ENCODE measurements at regions not wholly inside any gene's neighbourhood (a gene's known extent, or its start where the extent isn't known, plus 50 kb on each side); places are given as distances from the start of the nearest gene placed in this dataset.

- TF ChIP-seq, protein P1, sequence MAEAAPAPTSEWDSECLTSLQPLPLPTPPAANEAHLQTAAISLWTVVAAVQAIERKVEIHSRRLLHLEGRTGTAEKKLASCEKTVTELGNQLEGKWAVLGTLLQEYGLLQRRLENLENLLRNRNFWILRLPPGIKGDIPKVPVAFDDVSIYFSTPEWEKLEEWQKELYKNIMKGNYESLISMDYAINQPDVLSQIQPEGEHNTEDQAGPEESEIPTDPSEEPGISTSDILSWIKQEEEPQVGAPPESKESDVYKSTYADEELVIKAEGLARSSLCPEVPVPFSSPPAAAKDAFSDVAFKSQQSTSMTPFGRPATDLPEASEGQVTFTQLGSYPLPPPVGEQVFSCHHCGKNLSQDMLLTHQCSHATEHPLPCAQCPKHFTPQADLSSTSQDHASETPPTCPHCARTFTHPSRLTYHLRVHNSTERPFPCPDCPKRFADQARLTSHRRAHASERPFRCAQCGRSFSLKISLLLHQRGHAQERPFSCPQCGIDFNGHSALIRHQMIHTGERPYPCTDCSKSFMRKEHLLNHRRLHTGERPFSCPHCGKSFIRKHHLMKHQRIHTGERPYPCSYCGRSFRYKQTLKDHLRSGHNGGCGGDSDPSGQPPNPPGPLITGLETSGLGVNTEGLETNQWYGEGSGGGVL (CRISPR knock-in tag; IDR thresholded peaks at IDR 0.05) = no peak
- TF ChIP-seq POU5F1 (IDR thresholded peaks at IDR 0.05; ENCODE audit: borderline replicate concordance, low read depth, low read length, partially characterized antibody) = no peak
These were observed 110.2 kb upstream of the NR3C1 start (continued) for GRCh38 chr5:143513720-143514119.

GRCh38 chr5:143511736-143512135 lies 108.2 kb upstream of the NR3C1 start:
- CTCF ChIA-PET (ENCODE audit: low intra/inter-chr PET ratio) = no interaction called here

More at GRCh38 chr5:143511736-143512135, 108.2 kb upstream of the NR3C1 start:
- Histone ChIP-seq H3K9ac (ENCODE audit: insufficient read depth in 1 of 2, low read depth in 2 of 2, low read length in 2 of 2) (no peak overlapping the region), H2AFZ (ENCODE audit: low read depth, low read length) (no peak overlapping the region), H3K27ac (ENCODE audit: extremely low read depth, low read depth, low read length) (no peak overlapping the region), H3K36me3 (ENCODE audit: control insufficient read depth, insufficient read depth, low read length) (no peaks in the 10 kb centered on the region), H4K20me1 (replicated peaks; ENCODE audit: control insufficient read depth, insufficient read depth, low read length) (no peaks in the 10 kb centered on the region), H3K4me1 (replicated peaks in 1 of 2; ENCODE audit: control insufficient read depth in 2 of 2, insufficient read depth in 2 of 2, low read length in 2 of 2) (no peaks in the 10 kb centered on the region), H3K79me2 (ENCODE audit: control insufficient read depth, insufficient read depth, low read length) (no peaks in the 10 kb centered on the region), H3K27me3 (ENCODE audit: control insufficient read depth in 2 of 2, insufficient read depth in 2 of 2, low read length in 2 of 2) (no peaks in the 10 kb centered on the region), H3K4me2 (ENCODE audit: insufficient read depth, low read length) (no peak overlapping the region), H3K9me3 (replicated peaks; ENCODE audit: control insufficient read depth, insufficient read depth, low read depth, low read length) (no peaks in the 10 kb centered on the region), H3K9me1 (ENCODE audit: control insufficient read depth, insufficient read depth, low read length) (no peaks in the 10 kb centered on the region), H3K4me3 (no peak overlapping the region)
- DNase-seq (ENCODE audit: extremely low read depth in 1 of 4, low spot score in 3 of 4) = no peak
- POLR2A ChIA-PET = no interaction called here
- in situ Hi-C loops (cut with MboI) = no loop called here
- intact Hi-C loops (cut with micrococcal nuclease) = no loop called here
- FAIRE-seq = no peak
- no TSS peak for BruUV-seq (replicated peaks)
- no peak for ATAC-seq
- TF ChIP-seq ZNF232 (CRISPR knock-in tag; IDR thresholded peaks at IDR 0.05) = no peak
- TF ChIP-seq SRSF1 (IDR thresholded peaks at IDR 0.05; ENCODE audit: low read depth, low read length) = no peak
- TF ChIP-seq CBX3 (IDR thresholded peaks at IDR 0.05; ENCODE audit: borderline replicate concordance in 1 of 2, low read length in 2 of 2) = no peak
- TF ChIP-seq SMAD1 (IDR thresholded peaks at IDR 0.05; ENCODE audit: low read depth, low read length, partially characterized antibody) = no peak

Data from K562 (cell line).